SU-DHL-6 (cell line): ENCODE measurements at regions not wholly inside any gene's neighbourhood (a gene's known extent, or its start where the extent isn't known, plus 50 kb on each side); places are given as distances from the start of the nearest gene placed in this dataset.

Experiments
- H2AFZ ChIP-seq: fragments of 200-600 bp; sonication (generic); 2 replicates; pipeline ENCODE4 v1.6.1; 2014; ENCODE audit warnings: low read depth, mild to moderate bottlenecking, moderate library complexity, mixed read lengths, antibody characterized with exemption, low read length; ENCODE audit not compliant: severe bottlenecking
- H3F3A ChIP-seq: fragments of 200-600 bp; shearing (Covaris generic); 2 replicates; pipeline ENCODE4 v1.6.0; 2016; ENCODE audit warnings: antibody characterized with exemption, mild to moderate bottlenecking; ENCODE audit not compliant: insufficient read depth
- H3K27ac ChIP-seq: fragments of 200-600 bp; sonication (generic); 2 replicates; pipeline ENCODE4 v1.5.1; 2016; ENCODE audit warnings: low read depth, mild to moderate bottlenecking, low read length, moderate library complexity, mixed read lengths
- H3K27me3 ChIP-seq: fragments of 200-600 bp; sonication (generic), shearing (Covaris generic); 2 replicates; pipeline ENCODE4 v1.6.0; 2014; ENCODE audit warnings: mild to moderate bottlenecking, low read length
- H3K36me3 ChIP-seq: fragments of 200-600 bp; sonication (generic); 2 replicates; pipeline ENCODE4 v1.6.1; 2014; ENCODE audit warnings: mild to moderate bottlenecking, low read length, mixed read lengths
- H3K4me2 ChIP-seq: fragments of 300-600, 200-600 bp; shearing (Covaris generic), sonication (generic); 2 replicates; pipeline ENCODE4 v1.6.0; 2014; ENCODE audit warnings: low read length, low read depth, mild to moderate bottlenecking; ENCODE audit not compliant: poor library complexity, severe bottlenecking
- H3K4me3 ChIP-seq: fragments of 200-600 bp; sonication (generic); 2 replicates; pipeline ENCODE4 v1.5.1; 2014; ENCODE audit warnings: antibody characterized with exemption, low read length, mild to moderate bottlenecking, mixed read lengths; ENCODE audit not compliant: insufficient read depth, poor library complexity, severe bottlenecking
- H3K79me2 ChIP-seq: fragments of 200-600 bp; sonication (generic); 2 replicates; pipeline ENCODE4 v1.6.1; 2014; ENCODE audit warnings: mild to moderate bottlenecking, low read length, moderate library complexity; ENCODE audit not compliant: insufficient read depth
- H3K9ac ChIP-seq: fragments of 200-600 bp; sonication (generic); 2 replicates; pipeline ENCODE4 v1.7.0; 2014; ENCODE audit warnings: mild to moderate bottlenecking, low read length
- H3K9me2 ChIP-seq: fragments of 200-600 bp; sonication (generic); replicated peaks from 2 replicates; pipeline ENCODE4 v1.6.1; 2014; ENCODE audit warnings: low read length; ENCODE audit not compliant: insufficient read depth
- H3K9me3 ChIP-seq: fragments of 200-600 bp; sonication (generic); 2 replicates; pipeline ENCODE4 v1.6.1; 2014; ENCODE audit warnings: low read length, mixed read lengths; ENCODE audit not compliant: insufficient read depth
- H4K20me1 ChIP-seq: fragments of 200-600 bp; sonication (generic); 2 replicates; pipeline ENCODE4 v1.6.1; 2014; ENCODE audit warnings: low read depth, mild to moderate bottlenecking, antibody characterized with exemption, low read length, moderate library complexity, mixed read lengths
- CTCF ChIP-seq: fragments of 200-600 bp; sonication (generic); IDR thresholded peaks from one replicate; pipeline ENCODE4 v1.5.1; 2017; ENCODE audit warnings: antibody characterized with exemption, mild to moderate bottlenecking, low read length, moderate library complexity; ENCODE audit not compliant: insufficient read depth, poor library complexity, severe bottlenecking
- EZH2phosphoT487 ChIP-seq: fragments of 200-600 bp; sonication (generic), shearing (Covaris generic); conservative IDR thresholded peaks from 2 replicates; pipeline ENCODE4 v1.6.1; 2018; ENCODE audit warnings: mild to moderate bottlenecking, antibody characterized with exemption, low read length, moderate library complexity, mixed read lengths

- no peaks in the 10 kb centered on the region for H3F3A ChIP-seq
- no peak overlapping the region for H3K4me3 ChIP-seq
- H3K9ac ChIP-seq: no peak overlapping the region
- no peak overlapping the region for H3K27ac ChIP-seq
- no peaks in the 10 kb centered on the region for H3K27me3 ChIP-seq
- no peaks in the 10 kb centered on the region for H3K9me3 ChIP-seq
- no peaks in the 10 kb centered on the region for H3K79me2 ChIP-seq
- no peak for TF ChIP-seq CTCF
- TF ChIP-seq EZH2phosphoT487: no peak
- no peak overlapping the region for H3K4me2 ChIP-seq
- H2AFZ ChIP-seq: no peak overlapping the region
- no peaks in the 10 kb centered on the region for H3K9me2 ChIP-seq
- H4K20me1 ChIP-seq: no peaks in the 10 kb centered on the region
- H3K36me3 ChIP-seq: no peaks in the 10 kb centered on the region
Observed at GRCh38 chr10:78727251-78727650, 341.5 kb upstream of the ZMIZ1 start.

- H3K4me2 ChIP-seq: no peak overlapping the region
- H3F3A ChIP-seq: no peaks in the 10 kb centered on the region
- H4K20me1 ChIP-seq: no peaks in the 10 kb centered on the region
- H2AFZ ChIP-seq: no peak overlapping the region
- no peaks in the 10 kb centered on the region for H3K79me2 ChIP-seq
- no peak overlapping the region for H3K4me3 ChIP-seq
- no peak overlapping the region for H3K27ac ChIP-seq
- no peaks in the 10 kb centered on the region for H3K9me2 ChIP-seq
- H3K9me3 ChIP-seq: no peaks in the 10 kb centered on the region
- no peak for TF ChIP-seq CTCF
- TF ChIP-seq EZH2phosphoT487: no peak
- H3K27me3 ChIP-seq: no peaks in the 10 kb centered on the region
- H3K36me3 ChIP-seq: no peaks in the 10 kb centered on the region
- no peak overlapping the region for H3K9ac ChIP-seq
Observed at GRCh38 chr10:78727728-78728127, 341.0 kb upstream of the ZMIZ1 start.

DNA sequence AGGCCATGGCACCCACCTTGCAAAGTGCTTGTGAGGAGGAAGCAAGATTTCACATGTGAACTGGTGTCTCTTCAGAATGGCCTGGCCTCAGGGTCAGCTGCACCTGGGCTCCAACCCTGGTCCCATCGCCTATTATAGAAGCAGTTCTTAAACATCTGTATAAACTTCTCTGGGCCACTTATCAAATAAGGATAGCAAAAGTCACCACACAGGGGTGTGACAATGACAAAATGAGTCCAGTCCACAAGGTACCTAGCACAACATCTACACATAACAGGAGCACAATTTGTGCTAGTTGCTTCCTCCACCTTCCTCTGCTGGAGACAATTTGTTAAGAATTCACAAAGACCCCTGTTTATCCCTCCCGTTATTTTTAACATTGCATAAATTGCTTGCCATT, 340.6 kb upstream of the ZMIZ1 start:
- Histone ChIP-seq H3K27me3 (no peaks in the 10 kb centered on the region), H3K27ac (no peak overlapping the region), H3F3A (no peaks in the 10 kb centered on the region), H4K20me1 (no peaks in the 10 kb centered on the region), H3K79me2 (no peaks in the 10 kb centered on the region), H3K36me3 (no peaks in the 10 kb centered on the region), H3K9ac (no peak overlapping the region), H3K4me2 (no peak overlapping the region), H2AFZ (no peak overlapping the region), H3K9me3 (no peaks in the 10 kb centered on the region), H3K4me3 (no peak overlapping the region), H3K9me2 (no peaks in the 10 kb centered on the region)
- TF ChIP-seq CTCF (no peak), EZH2phosphoT487 (no peak)

GRCh38 chr10:78729366-78729765, 339.4 kb upstream of the ZMIZ1 start:
- Histone ChIP-seq H2AFZ (no peak overlapping the region), H3K9me2 (no peaks in the 10 kb centered on the region), H3K9ac (no peak overlapping the region), H3K4me2 (no peak overlapping the region), H3K36me3 (no peaks in the 10 kb centered on the region), H4K20me1 (no peaks in the 10 kb centered on the region), H3K9me3 (no peaks in the 10 kb centered on the region), H3F3A (no peaks in the 10 kb centered on the region), H3K79me2 (no peaks in the 10 kb centered on the region), H3K4me3 (no peak overlapping the region), H3K27ac (no peak overlapping the region), H3K27me3 (no peaks in the 10 kb centered on the region)
- TF ChIP-seq EZH2phosphoT487 (no peak), CTCF (no peak)
